Left cardiac atrium (tissue), 4 donors: ENCODE measurements at regions not wholly inside any gene's neighbourhood (a gene's known extent, or its start where the extent isn't known, plus 50 kb on each side); places are given as distances from the start of the nearest gene placed in this dataset.
A peak's percentile ranks its signal among the peaks of the same experiment; 100 is the strongest.

Experiments
- ATAC-seq, 2 donors: fragments of 200-7000 bp; cut with Tn5 transposase; one replicate each; pipeline ENCODE4 v1.9.1; 2020; ENCODE audit warnings: mild to moderate bottlenecking in 2 of 2, moderate library complexity in 2 of 2
- DNase-seq: peaks from one replicate; pipeline ENCODE4 v3.0.0-alpha.2; 2020
- intact Hi-C, 2 donors: fragments of 100-400 bp; cut with DNase I; formaldehyde crosslinking; loops; one replicate each; pipeline versions ENCODE4 v1.14.1 to v1.15.1; 2022 to 2023
- donor health status: DM: no; HTN: yes; CAD: no.
- donor health status: DM: no; HTN: yes; CAD: no; lungs with severe emphysema.
- donor health status: DM: yes; HTN: yes; CAD: no.
- donor health status: Dilated cardiomyopathy.

DNA sequence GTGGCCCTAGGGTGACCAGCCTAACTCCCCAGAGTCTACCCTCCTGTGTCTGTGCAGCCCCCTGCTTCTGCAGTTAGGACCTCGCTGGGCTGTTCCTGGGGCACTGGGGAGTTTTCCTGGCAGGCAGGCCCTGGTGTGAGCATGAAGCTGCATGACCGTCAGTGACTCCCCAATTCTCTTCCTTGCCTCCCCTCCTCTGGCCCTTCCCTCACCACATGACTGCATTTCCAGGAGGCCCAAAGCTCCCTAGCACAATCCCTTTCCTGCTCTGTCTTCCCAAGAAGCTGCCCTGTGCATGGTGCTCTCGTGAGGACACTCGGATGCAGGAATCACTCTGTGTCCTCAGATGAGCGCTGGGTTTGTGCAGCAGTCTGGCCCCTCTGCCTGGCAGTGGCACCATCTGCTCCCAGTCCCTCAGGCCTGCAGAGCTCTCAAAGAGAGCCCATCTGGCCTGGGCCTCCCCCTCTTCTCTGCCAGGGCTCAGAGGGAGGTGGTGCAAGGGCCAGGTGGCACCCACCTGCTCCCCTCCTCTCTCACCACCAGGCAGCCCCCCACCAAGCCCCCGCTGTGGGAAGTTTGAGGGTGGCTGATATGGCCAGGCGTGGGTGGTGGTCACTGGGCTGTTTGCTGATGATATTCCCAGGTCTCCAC, 125.6 kb upstream of the HS6ST1 start:
- intact Hi-C loops = no loop called here
- DNase-seq (no peak), ATAC-seq (no peak)

DNA sequence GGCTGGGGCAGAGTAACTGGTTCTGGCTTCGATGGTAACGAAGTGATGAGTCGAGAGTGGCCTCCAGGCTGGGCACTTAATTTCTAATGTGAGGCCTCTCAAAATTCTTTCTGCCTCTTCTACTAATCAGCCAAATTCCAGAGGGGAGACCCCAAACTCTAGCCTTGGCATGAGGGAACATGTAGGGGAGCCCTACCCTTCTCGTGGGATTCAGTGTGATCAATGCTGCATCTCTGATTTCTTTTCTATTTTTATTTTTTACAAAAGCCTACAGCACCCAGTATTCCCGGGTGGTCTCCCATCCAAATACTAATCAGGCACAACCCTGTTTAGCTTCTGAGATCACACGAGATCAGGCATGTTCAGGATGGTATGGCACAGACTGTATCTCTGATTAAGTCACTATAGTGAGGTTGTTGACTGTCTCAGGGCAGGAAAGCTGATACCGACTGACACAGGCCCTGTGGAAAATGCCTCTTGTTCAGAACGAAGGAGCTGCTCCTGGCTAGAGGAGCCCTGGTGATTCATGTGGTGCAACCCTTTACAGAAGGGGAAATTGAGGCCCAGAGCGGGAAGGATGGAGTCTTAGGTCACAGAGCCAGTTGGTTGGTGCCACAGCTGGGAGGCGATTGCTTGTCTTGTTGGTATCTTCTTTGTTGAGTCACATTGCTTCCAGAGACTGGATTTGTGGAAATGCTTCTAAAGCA, 126.3 kb upstream of the HS6ST1 start:
- ATAC-seq = no peak
- intact Hi-C loops = no loop called here

DNA sequence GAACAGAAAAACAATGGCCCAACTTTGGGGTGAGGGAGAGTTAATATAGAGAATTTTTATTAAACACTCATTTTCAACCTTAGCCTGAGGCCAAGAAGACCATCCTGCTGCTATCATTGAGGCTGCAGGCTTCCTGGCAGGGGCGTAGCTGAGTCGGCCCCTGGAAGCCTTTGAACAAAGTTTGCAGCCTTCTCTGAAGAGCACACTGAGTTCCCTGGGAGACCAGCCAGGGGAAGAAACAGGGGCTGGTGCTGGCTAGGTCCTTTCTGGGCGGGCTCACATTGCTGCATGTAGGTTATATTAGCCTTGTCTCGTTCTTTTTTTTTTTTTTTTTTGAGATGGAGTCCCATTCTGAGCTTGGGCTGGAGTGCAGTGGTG, 126.8 kb upstream of the HS6ST1 start:
- DNase-seq (no peak), ATAC-seq (no peak)
- intact Hi-C loops = no loop called here

More for the DNA sequence above, 126.3 kb upstream of the HS6ST1 start:
- no peak for DNase-seq

DNA sequence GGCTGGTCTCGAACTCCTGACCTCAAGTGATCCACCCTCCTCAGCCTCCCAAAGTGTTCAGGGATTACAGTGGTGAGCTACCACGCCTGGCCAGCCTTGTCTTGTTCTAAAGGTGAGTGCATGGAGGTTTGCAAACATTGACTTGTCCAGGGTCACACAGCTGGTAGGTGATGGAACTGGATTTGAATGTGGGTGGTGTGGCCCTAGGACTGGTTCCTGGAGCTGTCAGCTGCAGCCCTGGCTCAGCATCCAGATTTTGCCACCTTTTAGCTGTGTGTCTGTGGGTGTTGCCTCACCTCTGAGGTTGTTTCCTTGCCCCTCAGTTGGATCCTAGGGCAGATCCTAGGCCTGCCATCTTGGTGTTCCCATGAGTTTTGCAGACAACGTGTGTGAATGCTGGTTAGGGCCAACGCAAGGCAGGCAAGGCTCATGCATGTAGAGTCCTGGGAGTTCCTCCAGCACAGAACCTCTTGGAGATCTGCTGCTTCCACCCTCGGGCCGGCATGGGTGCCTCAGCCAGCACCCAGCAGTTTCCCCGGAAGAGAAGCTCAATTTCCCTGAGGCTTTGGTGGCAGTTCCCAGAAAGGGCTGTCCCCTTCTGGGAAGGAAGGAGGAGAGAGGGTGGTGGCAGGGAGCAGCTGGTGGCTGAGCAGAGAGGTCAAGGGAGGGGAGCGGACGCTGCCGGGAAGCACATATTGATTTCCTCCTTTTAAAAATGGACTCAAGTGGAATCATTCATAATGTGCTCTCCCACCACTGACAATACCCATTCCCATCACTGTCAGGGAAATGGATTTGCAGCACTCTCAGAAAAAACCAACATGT, 127.6 kb upstream of the HS6ST1 start:
- intact Hi-C loops = no loop called here
- ATAC-seq = no peak
- no peak for DNase-seq

DNA sequence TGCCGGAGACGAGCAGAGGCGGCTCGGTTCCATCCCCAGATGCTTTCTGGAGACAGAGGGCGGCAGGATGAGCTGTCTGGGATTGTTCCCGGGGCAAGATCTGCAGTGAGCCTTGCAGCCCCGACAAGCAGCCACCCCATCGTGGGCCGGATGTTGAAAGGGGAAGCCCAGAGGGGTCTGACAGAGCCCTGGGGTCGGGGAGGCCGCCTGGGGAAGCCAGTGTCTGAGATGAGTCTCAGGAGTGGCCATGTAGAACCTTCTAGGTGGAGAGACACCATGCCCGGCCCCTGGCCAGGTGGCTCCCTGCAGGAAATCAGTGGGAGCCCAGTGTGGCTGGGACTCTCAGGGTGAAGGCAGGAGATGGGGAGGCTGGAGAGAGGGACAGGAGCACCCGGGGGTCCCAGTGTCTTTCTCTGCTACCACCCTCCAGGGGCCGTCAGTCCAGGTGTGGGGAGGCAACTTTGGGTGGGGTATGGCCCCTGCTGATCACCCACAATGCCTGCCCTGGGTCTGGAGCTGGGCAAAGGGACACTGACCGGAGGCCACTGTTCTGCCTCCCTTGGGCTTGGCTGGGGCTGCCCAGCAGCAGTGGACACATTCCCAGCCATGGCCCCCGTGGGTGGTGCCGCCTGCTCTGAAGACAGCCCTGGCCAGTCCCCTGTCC, 128.3 kb upstream of the HS6ST1 start:
- intact Hi-C loops = no loop called here

DNA sequence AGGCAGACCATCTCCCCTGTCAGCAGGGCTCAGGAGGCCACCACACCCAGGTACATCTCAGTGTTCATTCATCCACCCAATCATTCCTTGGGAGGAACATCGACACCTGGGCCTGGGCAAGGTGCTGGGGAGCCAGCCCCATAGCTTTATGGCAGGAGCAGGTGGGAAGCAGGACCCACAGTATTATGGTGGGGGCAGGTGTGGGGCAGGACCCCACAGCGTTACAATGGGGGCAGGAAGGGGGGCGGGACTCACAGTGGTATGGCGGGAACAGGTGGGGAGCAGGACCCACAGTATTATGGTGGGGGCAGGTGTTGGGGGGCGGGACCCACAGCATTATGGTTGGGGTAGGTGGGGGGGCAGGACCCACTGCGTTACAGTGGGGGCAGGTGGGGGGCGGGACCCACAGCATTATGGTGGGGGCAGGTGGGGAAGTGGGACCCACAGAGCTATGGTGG, 128.9 kb upstream of the HS6ST1 start:
- intact Hi-C loops = no loop called here
- ATAC-seq = no peak
- DNase-seq = no peak

More for the DNA sequence above, 128.3 kb upstream of the HS6ST1 start:
- DNase-seq (no peak), ATAC-seq (no peak)

DNA sequence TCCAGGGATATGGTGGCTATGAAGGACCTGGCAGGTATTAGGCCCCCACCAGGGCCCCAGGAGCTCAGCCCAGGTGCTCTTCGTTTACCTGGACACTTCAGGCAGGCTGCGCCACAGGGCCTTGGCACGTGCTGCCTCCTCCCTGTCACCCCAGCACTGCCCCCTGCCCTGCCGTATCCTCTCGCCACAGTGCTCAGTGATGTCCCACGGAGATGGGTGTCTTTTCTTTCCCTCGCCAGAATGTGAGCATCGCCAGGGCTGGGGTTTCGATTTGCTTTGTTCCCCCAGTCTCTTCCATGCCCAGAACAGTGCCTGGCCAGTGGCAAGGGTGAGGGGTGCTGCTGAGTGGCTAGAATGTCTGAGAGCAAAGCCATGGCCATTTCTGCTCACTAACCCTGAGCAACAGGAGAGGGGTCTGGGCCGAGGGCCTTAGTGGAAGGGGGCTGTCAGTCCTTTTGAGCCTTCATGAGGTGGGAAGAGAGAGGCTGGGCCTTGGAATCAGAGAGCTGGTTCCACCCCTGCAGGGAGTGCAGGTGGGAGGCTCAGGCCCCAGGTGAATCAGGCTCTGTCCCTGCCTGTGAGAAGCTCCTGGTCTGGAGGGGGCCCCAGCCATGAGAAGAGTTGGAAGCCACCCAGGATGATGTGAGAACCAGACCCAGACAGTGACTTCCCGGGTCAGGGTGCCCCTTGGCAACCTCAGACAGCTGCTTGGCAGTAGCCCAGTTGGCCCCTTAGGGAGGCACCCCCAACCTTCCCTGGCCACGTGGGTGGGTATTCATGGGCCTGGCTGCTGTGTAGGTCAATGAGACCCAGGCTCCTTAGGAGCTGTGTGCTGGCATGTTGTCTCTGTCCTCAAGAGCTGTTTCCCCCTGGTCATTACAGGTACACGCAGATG, 129.9 kb upstream of the HS6ST1 start:
- DNase-seq (no peak), ATAC-seq (no peak)
- intact Hi-C loops = no loop called here

DNA sequence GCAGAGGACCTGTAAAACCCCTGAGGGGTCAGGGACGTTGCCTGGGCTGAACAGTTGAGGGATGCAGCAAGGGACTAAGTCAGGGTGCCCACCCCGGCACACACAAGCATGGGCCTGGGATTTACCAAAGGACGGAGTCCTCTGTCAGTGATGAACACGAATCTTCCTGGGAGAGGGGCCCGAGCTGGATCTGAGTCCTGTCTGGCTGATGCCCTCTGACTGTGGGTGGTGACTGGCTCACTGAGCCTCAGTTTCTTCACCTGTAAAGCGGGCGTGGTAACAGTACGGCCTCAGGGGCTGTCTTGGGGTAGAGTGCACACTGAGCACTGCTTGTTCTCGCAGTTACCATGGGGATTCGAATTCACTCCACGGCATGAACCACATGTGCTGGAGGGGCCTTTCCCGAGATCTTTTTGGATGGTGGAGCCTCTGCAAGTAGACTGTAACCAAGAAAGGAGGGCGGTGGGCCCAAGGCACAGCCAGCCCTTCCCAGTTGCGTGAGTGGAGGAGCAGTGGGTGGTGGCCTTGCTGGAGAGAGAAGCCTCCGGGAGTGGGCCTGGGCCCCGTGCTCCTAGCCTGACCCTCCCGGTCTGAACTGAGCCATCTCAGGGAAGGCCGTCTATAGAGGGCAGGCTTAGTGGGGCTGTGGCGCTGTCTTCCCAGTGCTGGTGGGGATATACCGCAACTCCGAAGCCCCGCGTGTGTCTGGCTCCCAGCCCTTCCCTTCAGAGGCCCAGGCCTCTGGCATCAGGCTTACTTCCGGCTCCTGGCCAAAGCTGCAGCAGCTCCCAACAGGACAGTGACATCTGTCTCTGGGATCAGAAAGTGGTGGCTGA, 130.8 kb upstream of the HS6ST1 start:
- intact Hi-C loops = no loop called here

DNA sequence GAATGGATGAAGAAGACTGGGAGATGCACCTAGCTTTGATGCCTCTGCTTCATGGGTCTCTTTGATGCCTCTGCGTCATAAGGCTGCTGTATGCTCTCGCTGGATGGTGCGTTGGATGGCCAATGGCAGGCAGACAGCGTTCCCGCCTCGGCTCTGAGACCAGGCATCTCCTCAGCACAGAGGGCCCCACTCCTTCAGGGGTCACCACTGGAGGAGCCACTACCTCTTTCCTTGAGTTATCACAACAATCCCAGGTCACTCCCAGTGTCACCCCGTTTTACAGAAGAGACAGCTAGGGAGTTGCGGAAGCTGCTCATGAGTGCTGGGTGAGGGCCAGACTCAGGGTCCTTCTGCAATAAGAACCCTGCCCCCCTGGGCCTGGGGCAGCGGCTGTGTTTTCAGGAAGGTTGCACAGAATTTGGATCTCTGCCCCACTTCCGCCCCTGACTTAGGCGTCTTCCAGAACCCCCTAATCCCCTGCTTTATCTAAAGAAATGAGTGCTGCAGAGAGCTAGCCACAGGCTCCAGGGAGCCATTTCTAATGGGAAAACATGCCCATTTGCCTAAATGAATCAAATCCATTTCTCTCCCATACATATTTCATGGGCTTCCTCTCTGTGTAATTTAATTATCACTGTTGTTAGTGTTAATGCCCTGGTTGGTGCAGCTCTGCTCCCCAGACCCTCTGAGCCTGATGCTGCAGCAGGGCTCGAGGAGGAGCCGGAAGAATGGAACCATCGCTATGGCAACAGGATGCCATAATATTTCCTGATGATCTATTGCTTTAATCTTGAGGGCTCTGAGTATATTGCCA, 131.8 kb upstream of the HS6ST1 start:
- ATAC-seq (no peak), DNase-seq (no peak)
- intact Hi-C loops = no loop called here

More for the DNA sequence above, 130.8 kb upstream of the HS6ST1 start:
- ATAC-seq (peak in 1 of 2 donors; percentile 52), DNase-seq (no peak)

DNA sequence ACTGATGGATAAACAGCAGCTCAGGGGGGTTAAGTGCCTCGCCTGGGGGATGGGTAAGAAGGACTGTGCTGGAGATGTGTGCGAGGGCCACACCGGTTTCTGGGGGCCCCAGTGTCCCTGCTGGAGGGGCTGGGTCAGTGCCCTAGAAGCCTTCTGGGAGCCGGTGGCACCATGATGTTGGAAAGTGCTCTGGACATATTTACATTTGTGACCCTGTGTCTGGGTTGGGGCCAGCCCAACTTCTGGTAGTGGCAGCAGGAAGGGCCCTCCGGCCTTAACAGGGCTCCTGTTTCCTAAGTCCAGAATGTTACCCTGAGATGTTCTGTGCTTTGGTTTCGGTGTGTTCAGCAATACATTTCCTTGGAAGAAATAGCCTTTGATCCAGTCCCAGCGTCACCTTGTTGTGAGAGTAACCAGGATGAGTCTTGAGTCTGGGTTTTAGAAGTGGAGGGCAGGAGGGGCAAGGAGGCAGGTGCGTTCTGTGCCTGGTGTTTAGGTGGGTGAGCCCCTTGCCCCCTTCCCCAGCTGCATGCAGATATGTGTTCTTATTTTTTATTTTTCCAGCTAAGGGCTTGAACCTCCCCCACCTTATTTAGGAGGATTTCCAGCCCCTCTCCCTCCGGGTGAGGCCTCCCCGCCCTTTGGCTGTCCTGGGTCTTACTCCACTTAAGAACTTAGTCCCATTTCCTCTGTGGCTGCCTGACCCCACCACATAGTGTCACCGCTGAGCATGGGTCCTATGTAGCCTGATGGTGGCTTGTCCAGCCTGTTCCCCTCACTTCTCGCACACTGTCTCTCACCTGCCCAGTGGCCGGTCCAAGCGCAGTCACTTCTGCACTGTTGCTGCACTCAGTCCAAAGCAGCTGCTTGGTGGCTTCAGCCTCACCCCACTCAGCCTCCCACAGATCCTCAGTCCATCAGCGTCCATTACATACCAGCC, 132.7 kb upstream of the HS6ST1 start:
- DNase-seq (no peak), ATAC-seq (no peak)
- intact Hi-C loops = no loop called here

DNA sequence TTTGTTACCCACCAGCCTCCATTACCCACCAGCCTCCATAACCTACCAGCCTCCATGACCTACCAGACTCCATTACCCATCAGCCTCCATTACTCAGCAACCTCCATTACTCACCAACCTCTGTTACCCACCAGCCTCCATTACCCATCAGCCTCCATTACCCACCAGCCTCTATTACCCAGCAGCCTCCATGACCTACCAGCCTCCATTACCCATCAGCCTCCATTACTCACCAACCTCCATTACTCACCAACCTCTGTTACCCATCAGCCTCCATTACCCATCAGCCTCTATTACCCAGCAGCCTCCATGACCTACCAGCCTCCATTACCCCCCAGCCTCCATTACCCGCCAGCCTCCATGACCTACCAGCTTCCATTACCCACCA, 133.3 kb upstream of the HS6ST1 start:
- DNase-seq (no peak), ATAC-seq (no peak)
- intact Hi-C loops = no loop called here

DNA sequence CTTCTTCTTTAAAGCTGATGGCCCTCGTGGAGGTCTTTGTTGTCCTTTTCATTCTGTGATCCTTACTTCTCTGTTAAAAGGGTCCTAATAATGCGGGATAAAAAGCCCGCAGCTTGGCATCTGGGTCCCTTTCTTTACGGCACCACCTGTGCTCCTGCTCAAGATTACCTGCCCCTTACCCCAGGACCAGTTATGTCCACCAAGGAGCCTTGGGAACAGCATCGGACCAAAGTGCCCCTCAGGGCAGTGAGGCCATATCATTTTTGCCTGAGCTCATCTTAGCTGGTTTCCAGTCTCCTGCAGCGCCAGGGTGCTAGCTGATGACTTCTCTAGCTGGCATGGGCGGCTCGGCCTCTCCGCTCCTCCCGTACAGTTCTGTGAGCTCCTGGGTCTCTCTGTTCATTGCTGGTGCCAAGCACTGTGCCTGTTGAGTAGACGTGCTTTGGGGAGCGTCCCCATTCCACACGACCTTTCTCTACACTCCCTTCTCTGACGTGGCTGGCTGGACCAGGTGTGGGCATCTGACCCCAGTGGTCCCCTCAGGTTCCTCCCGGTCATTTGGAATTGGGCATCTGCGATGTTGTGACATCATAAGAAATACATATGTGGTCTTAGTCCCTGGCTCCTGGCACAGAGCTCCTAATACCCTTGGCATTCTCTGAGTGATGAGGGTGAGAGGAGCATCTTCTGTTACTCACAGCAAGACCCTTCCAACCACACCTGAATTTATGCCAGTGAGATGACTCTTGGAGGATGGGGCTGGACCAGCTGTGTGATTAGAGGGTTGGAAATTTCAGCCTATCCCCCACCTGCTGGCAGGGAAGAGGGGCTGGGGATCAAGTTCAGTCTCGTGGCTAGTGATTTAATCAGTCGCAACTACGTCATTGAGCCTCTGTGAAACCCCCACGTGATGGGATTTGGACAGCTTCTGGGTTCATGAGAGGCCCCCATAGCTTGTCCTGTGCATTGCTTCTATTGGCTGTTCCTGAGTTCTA, 134.2 kb upstream of the HS6ST1 start:
- intact Hi-C loops = no loop called here
- DNase-seq (no peak), ATAC-seq (no peak)

DNA sequence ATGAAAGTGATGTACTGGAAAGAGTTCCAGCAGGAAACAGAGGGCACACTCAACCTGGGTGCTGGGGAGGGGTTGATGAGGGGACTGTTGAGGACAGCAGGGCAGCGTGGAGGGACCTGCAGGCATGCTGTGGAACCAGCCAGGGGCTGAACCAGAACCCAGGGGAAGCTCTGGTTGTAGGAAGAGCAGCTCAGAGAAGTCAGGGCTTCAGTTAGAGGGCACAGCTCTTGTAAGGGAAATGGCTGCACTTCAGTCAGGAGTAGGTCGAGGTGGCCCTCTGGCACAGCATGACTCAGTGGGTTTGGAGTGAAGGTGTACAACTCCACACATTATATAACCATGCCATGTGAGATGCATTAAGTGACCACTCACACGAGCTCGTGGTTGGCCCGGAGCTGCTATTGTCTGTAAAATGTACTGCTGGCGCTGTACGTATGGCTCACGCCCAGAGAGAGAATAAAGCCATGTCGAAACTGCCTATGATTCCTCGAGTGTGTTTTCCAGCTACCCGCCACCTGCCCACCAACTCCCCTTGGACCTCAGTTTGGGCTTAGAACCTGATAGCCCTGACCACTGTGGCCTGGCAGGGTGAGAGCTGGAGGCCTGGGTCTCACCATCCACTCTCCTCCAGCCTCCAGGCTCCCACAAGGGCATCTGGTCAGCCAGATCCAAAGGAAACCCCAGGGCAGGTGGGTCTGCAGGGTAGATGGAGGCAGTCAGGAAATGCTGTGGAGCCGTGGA, 136.5 kb upstream of the HS6ST1 start:
- ATAC-seq (no peak), DNase-seq (no peak)
- intact Hi-C loops = no loop called here

DNA sequence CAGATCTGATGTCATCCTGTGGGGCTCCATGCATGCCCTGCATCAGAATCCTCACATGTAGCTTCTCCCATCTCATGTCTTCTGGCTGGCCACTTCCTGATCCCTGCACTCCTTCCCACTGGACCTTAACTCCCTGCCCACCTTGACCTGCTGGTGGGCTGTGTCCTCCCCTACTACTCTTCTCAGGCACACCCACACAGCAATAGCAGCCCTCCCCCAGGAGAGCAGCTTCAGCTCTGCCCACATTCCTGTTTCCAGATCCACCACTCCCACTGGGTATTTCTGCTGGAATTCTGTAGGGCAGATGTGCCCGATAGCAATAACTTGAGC, 137.0 kb upstream of the HS6ST1 start:
- no peak for ATAC-seq
- no peak for DNase-seq
- intact Hi-C loops = no loop called here
